Ishikawa (cell line): ENCODE measurements at regions not wholly inside any gene's neighbourhood (a gene's known extent, or its start where the extent isn't known, plus 50 kb on each side); places are given as distances from the start of the nearest gene placed in this dataset.

Experiments
- CEBPB ChIP-seq: IDR thresholded peaks from 2 replicates; pipeline ENCODE4 v1.6.1; 2012
- CREB1 ChIP-seq: IDR thresholded peaks from 2 replicates; pipeline ENCODE4 v1.6.1; 2012; ENCODE audit warnings: low read depth
- EP300 ChIP-seq: IDR thresholded peaks from 2 replicates; pipeline ENCODE4 v1.6.1; 2012; ENCODE audit warnings: borderline replicate concordance
- FOXM1 ChIP-seq: IDR thresholded peaks from 2 replicates; pipeline ENCODE4 v1.6.1; 2012; ENCODE audit warnings: low read depth, borderline replicate concordance
- RAD21 ChIP-seq: IDR thresholded peaks from 2 replicates; pipeline ENCODE4 v1.6.1; 2012; ENCODE audit warnings: low read depth
- TAF1 ChIP-seq: IDR thresholded peaks from 2 replicates; pipeline ENCODE4 v1.6.1; 2012; ENCODE audit warnings: low read depth, mild to moderate bottlenecking
- TCF12 ChIP-seq: IDR thresholded peaks from 2 replicates; pipeline ENCODE4 v1.6.1; 2012; ENCODE audit warnings: low read depth
- TEAD4 ChIP-seq: IDR thresholded peaks from 2 replicates; pipeline ENCODE4 v1.6.1; 2012
- YY1 ChIP-seq: IDR thresholded peaks from 2 replicates; pipeline ENCODE4 v1.6.1; 2012; ENCODE audit warnings: low read depth
- ZBTB7A ChIP-seq: IDR thresholded peaks from 2 replicates; pipeline ENCODE4 v1.6.1; 2012; ENCODE audit warnings: low read depth
- TF ChIP-seq, protein P1 (sequence below): IDR thresholded peaks from 2 replicates; pipeline ENCODE4 v1.6.1; 2012
- TF ChIP-seq, protein P2 (sequence below): IDR thresholded peaks from 2 replicates; pipeline ENCODE4 v1.6.1; 2012
- TF ChIP-seq, protein P3 (sequence below): IDR thresholded peaks from 2 replicates; pipeline ENCODE4 v1.6.1; 2012; ENCODE audit warnings: low read depth, mild to moderate bottlenecking

DNA sequence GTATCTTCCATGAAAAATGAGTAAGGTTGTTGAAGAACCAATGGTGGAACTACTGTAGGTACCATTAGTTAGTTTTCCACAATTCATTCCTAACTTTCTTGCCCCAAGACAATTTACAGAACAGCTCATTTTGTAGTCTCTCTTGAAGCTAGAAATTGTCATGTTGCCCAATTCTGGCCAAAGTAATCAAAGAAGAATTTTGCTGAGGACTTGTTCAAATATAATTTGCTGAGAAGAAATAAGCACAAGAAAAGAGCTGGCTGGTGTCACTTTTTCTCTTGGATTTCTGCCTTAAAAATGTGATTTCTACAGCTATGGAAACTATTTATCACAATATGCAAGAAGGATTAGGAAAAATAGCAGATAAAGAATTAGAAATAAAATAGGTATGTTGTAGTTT lies 199.2 kb upstream of the SEMA3A start:
- no peak for TF ChIP-seq EP300
- no peak for TF ChIP-seq CEBPB
- TF ChIP-seq, protein P1, sequence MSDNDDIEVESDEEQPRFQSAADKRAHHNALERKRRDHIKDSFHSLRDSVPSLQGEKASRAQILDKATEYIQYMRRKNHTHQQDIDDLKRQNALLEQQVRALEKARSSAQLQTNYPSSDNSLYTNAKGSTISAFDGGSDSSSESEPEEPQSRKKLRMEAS: no peak
- no peak for TF ChIP-seq RAD21
- TF ChIP-seq, protein P2, sequence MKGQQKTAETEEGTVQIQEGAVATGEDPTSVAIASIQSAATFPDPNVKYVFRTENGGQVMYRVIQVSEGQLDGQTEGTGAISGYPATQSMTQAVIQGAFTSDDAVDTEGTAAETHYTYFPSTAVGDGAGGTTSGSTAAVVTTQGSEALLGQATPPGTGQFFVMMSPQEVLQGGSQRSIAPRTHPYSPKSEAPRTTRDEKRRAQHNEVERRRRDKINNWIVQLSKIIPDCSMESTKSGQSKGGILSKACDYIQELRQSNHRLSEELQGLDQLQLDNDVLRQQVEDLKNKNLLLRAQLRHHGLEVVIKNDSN: no peak
- TF ChIP-seq ZBTB7A: no peak
- no peak for TF ChIP-seq CREB1
- TF ChIP-seq TCF12: no peak
- TF ChIP-seq, protein P3, sequence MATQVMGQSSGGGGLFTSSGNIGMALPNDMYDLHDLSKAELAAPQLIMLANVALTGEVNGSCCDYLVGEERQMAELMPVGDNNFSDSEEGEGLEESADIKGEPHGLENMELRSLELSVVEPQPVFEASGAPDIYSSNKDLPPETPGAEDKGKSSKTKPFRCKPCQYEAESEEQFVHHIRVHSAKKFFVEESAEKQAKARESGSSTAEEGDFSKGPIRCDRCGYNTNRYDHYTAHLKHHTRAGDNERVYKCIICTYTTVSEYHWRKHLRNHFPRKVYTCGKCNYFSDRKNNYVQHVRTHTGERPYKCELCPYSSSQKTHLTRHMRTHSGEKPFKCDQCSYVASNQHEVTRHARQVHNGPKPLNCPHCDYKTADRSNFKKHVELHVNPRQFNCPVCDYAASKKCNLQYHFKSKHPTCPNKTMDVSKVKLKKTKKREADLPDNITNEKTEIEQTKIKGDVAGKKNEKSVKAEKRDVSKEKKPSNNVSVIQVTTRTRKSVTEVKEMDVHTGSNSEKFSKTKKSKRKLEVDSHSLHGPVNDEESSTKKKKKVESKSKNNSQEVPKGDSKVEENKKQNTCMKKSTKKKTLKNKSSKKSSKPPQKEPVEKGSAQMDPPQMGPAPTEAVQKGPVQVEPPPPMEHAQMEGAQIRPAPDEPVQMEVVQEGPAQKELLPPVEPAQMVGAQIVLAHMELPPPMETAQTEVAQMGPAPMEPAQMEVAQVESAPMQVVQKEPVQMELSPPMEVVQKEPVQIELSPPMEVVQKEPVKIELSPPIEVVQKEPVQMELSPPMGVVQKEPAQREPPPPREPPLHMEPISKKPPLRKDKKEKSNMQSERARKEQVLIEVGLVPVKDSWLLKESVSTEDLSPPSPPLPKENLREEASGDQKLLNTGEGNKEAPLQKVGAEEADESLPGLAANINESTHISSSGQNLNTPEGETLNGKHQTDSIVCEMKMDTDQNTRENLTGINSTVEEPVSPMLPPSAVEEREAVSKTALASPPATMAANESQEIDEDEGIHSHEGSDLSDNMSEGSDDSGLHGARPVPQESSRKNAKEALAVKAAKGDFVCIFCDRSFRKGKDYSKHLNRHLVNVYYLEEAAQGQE: no peak
- no peak for TF ChIP-seq TEAD4
- no peak for TF ChIP-seq FOXM1
- TF ChIP-seq TAF1: no peak
- no peak for TF ChIP-seq YY1
